ENCODE measurements at regions not wholly inside any gene's neighbourhood (a gene's known extent, or its start where the extent isn't known, plus 50 kb on each side); places are given as distances from the start of the nearest gene placed in this dataset.
"Not testable (repeated sequence)": the region's sequence is repeated elsewhere in the genome, so short reads cannot be mapped to it uniquely, and the experiment has no call there.

- DNase-seq = no peak
Measured at GRCh38 chr5:120153551-120153950, 310.5 kb upstream of the PRR16 start.

DNA sequence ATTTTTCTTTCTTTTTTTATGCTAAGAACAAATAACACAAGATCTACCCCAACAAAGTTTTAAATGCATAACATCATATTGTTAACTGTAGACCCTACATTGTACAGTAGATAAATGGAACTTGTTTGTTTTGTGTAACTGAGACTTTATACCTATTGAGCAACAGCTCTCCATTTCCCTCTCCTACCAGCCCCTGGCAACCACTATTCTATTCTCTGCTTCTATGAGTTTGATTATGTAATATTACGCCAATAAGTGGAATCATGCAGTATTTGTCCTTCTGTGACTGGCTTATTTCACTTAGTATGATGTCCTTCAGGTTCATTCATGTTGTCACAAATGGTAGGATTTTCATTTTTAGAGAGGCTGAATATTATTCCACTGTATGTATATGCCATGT is 308.2 kb upstream of the PRR16 start:
- no peak for DNase-seq

- no peak for DNase-seq
Measured at GRCh38 chr5:120158211-120158610, 305.9 kb upstream of the PRR16 start.

GRCh38 chr5:120159155-120159554 is 304.9 kb upstream of the PRR16 start:
- DNase-seq = no peak

GRCh38 chr5:120160124-120160895 is 303.8 kb upstream of the PRR16 start:
- no peak for DNase-seq

DNA sequence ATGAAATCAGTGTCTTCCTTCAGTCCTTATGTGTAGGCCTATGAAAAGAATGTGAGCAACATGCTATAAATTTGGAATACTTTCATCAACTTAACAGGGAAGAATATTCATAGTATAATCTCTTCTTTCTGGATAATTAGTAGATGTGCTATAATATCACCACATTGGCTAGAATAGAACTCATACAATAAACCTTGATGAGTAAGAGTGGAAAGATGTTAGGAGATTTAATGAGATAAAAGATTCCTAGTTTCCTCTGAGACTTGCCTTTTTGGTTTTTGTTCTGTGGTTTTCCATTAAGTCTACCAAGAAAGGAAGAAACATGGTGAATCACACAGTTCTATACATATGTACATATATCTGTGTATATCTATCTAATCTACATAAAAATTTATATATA is 301.8 kb upstream of the PRR16 start:
- no peak for DNase-seq

GRCh38 chr5:120164037-120164436 is 300.1 kb upstream of the PRR16 start:
- DNase-seq = no peak

DNA sequence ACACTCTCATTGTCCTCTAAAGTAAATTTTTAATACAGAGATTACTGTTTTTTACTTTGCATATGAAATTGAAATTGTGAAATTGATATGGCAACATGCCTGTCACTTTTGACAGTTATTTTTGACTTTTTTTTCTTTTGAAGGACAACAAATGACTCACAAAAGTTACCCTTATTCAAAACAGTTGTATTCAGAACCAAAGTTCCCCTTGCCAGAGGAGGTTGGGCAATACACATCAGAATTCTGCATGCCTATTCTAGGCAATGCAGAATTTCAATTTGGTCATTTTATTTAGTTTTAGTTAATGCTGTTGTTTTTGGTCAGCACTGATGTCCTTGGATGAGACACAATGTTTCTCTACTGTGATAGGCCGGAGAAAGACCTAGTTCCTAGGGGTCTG is 299.1 kb upstream of the PRR16 start:
- DNase-seq = no peak

DNA sequence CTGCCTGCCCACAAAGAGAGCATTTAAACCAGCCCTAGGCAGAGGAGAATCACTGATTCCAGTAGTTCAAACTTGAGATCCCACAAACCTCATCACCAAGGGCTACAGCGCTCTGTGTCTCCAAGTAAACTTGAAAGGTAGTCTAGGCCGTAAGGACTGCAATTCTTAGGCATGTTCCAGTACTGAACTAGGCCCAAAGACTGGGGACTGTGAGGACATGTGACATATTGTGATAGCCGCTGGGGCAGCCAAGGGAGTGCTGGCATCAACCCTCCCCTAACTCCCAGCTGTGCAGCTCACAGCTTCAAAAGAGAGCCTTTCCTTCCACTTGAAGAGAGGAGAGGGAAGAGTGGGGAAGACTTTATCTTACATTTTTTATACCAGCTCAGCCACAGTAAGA is 291.0 kb upstream of the PRR16 start:
- no peak for DNase-seq

GRCh38 chr5:120174089-120174488 is 290.0 kb upstream of the PRR16 start:
- no peak for DNase-seq

- not testable (repeated sequence) for DNase-seq
Measured at GRCh38 chr5:120181238-120181637, 282.9 kb upstream of the PRR16 start.

DNA sequence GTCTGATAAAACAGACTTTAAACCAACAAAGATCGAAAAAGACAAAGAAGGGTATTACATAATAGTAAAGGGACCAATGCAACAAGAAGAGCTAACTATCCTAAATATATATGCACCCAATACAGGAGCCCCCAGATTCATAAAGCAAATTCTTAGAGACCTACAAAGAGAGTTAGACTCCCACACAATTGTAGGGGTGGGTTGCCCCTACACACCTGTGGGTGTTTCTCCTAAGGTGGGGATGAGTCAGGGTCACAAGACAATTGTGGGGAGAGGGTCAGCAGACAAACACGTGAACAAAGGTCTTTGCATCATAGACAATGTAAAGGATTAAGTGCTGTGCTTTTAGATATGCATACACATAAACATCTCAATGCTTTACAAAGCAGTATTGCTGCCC is 269.4 kb upstream of the PRR16 start:
- not testable (repeated sequence) for DNase-seq

GRCh38 chr5:120199559-120199958 is 264.5 kb upstream of the PRR16 start:
- DNase-seq = no peak

- no peak for DNase-seq
Measured at GRCh38 chr5:120207129-120207528, 257.0 kb upstream of the PRR16 start.

DNA sequence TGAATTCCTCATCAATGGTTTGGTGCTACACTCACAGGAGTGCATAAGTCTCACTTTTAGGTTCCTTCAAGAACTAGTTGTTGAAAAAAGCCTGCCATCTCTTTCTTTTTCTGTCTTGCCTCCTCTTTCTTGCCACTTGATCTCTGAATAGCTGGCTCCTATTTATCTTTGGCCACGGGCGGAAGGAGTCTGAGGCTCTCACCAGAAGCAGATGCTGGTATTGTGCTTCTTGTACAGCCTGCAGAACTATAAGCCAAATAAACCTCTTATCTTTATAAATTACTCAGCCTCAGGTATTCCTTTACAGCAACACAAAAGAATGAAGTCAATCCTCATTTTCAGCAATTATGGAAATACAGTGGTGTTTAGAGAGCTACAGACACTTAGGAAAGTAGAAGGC is 247.1 kb upstream of the PRR16 start:
- DNase-seq = no peak

DNA sequence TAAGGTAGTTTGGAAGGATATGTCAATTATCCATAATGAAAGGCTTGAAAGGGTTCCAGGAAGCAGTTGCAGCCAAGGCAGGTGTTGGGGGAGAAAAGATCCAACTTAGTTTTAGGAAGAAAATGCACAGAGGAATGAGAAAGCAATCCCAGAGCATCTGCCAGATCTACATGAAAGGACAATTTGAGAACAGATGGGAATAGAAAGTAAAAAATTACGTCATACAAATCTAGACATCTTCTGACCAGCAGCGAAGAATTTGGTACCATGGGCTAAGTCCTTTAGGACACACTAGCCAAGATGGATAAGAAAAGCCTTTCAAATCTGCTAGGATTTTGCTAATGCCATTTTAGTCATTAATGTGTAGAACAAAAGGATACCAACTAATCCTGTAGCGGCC is 244.1 kb upstream of the PRR16 start:
- no peak for DNase-seq

DNA sequence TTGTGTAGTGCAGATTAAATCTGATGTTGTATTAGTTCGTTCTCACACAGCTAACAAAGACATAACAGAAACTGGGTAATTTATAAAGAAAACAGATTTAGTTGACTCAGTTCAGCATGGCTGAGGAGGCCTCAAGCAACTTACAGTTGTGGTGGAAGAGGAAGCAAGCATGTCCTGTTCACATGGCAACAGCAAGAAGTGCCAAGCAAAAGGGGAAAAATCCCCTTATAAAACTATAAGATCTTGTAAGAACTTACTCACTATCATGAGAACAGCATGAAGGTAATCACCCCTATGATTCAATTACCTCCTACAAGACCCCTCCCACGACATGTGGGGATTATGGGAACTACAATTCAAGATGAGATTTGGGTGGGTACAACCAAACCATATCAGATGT is 238.6 kb upstream of the PRR16 start:
- no peak for DNase-seq

GRCh38 chr5:120228262-120229031 is 235.7 kb upstream of the PRR16 start:
- no peak for DNase-seq

- DNase-seq = no peak
Measured at GRCh38 chr5:120229036-120229435, 235.1 kb upstream of the PRR16 start.

- DNase-seq = no peak
Measured at GRCh38 chr5:120231563-120231962, 232.5 kb upstream of the PRR16 start.

- no peak for DNase-seq
Measured at GRCh38 chr5:120236360-120236759, 227.7 kb upstream of the PRR16 start.

DNA sequence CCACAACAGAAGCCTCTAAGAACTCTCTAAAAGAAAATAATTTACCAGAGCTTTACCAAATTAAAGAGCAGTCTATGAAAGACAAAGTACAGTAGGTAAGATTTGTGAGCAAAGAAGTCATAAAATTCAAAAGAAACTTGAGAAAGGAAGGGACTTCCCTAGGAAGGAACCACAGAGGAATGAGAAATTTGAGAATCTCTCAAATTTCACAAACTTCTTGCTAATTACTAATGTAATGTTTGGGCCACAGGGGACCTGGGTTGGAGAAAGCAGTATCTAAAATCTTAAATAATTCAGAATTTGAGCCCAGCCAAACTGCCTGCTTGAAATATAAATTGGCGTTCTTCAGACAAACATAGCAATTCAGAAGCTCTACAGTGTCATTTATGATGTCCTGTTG is 225.0 kb upstream of the PRR16 start:
- DNase-seq = no peak

- no peak for DNase-seq
Measured at GRCh38 chr5:120240706-120241105, 223.4 kb upstream of the PRR16 start.

- DNase-seq = no peak
Measured at GRCh38 chr5:120241400-120241799, 222.7 kb upstream of the PRR16 start.

DNA sequence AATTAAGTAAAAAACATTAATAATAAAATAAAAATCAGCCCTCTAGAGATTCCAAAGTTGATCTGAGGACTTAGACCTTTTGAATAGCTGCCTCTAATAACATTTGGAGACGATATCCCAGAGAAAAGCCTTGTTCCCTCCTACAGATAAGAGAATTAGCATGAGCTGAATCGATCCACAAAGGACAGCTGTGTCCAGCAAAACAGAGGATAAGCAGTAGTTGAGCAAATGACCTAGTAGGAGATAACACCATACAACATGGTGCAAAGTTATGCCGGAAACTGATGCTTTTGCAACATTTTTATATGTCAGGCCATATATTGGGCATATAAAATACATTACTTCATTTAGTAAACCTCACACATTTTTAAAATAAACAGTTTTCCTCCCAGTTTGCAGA is 212.2 kb upstream of the PRR16 start:
- no peak for DNase-seq
